DOHH2 (cell line): ENCODE measurements at regions not wholly inside any gene's neighbourhood (a gene's known extent, or its start where the extent isn't known, plus 50 kb on each side); places are given as distances from the start of the nearest gene placed in this dataset.

Experiments used
- H3F3A ChIP-seq: fragments of 200-600 bp; sonication (generic), shearing (Covaris generic); 2 replicates; pipeline ENCODE4 v1.6.0; 2016; ENCODE audit warnings: antibody characterized with exemption, mild to moderate bottlenecking; ENCODE audit not compliant: control insufficient read depth, insufficient read depth
- H3K27ac ChIP-seq: fragments of 200-600 bp; sonication (generic); 2 replicates; pipeline ENCODE4 v1.5.1; 2014; ENCODE audit warnings: low read depth, mild to moderate bottlenecking, low read length, moderate library complexity
- H3K27me3 ChIP-seq: fragments of 200-600 bp; sonication (generic); 2 replicates; pipeline ENCODE4 v1.6.1; 2014; ENCODE audit warnings: mild to moderate bottlenecking, low read length, mixed read lengths; ENCODE audit not compliant: control insufficient read depth
- H3K36me3 ChIP-seq: fragments of 200-600 bp; sonication (generic); 2 replicates; pipeline ENCODE4 v1.6.1; 2014; ENCODE audit warnings: mild to moderate bottlenecking, low read length, moderate library complexity, mixed read lengths; ENCODE audit not compliant: control insufficient read depth
- H3K4me1 ChIP-seq: fragments of 200-600 bp; sonication (generic); 2 replicates; pipeline ENCODE4 v1.6.1; 2014; ENCODE audit warnings: mild to moderate bottlenecking, low read length, mixed read lengths; ENCODE audit not compliant: control insufficient read depth
- H3K4me2 ChIP-seq: fragments of 200-600 bp; sonication (generic); 2 replicates; pipeline ENCODE4 v1.6.0; 2014; ENCODE audit warnings: mild to moderate bottlenecking, low read length, moderate library complexity
- H3K4me3 ChIP-seq: fragments of 200-600 bp; sonication (generic); 2 replicates; pipeline ENCODE4 v1.5.1; 2014; ENCODE audit warnings: mild to moderate bottlenecking, low read length, mixed read lengths
- H3K79me2 ChIP-seq: fragments of 200-600 bp; sonication (generic); 2 replicates; pipeline ENCODE4 v1.6.1; 2014; ENCODE audit warnings: mild to moderate bottlenecking, low read length, mixed read lengths; ENCODE audit not compliant: control insufficient read depth
- H3K9me2 ChIP-seq: fragments of 200-600 bp; sonication (generic); replicated peaks from 2 replicates; pipeline ENCODE4 v1.6.1; 2014; ENCODE audit warnings: mild to moderate bottlenecking, low read length, mixed read lengths; ENCODE audit not compliant: control insufficient read depth
- H3K9me3 ChIP-seq: fragments of 200-600 bp; sonication (generic); 2 replicates; pipeline ENCODE4 v1.6.1; 2014; ENCODE audit warnings: antibody characterized with exemption, low read length, mixed read lengths; ENCODE audit not compliant: control insufficient read depth, insufficient read depth
- H4K20me1 ChIP-seq: fragments of 200-600 bp; sonication (generic); 2 replicates; pipeline ENCODE4 v1.6.0; 2014; ENCODE audit warnings: low read depth, mild to moderate bottlenecking, antibody characterized with exemption, low read length, moderate library complexity; ENCODE audit not compliant: control insufficient read depth, insufficient read depth
- CTCF ChIP-seq: fragments of 200-600 bp; sonication (generic); IDR thresholded peaks from one replicate; pipeline ENCODE4 v1.5.1; 2014; ENCODE audit warnings: antibody characterized with exemption, mild to moderate bottlenecking, low read depth, low read length; ENCODE audit not compliant: poor library complexity, severe bottlenecking
- EZH2phosphoT487 ChIP-seq: fragments of 200-600 bp; sonication (generic); IDR thresholded peaks from 2 replicates; pipeline ENCODE4 v1.6.1; 2017; ENCODE audit warnings: borderline replicate concordance, mild to moderate bottlenecking, antibody characterized with exemption, low read length, moderate library complexity, mixed read lengths

GRCh38 chr3:71991046-71991445, 206.1 kb upstream of the PROK2 start:
- no peaks in the 10 kb centered on the region for H3K36me3 ChIP-seq
- H3K79me2 ChIP-seq = no peaks in the 10 kb centered on the region
- TF ChIP-seq EZH2phosphoT487 (no peak), CTCF (no peak)
- H3K9me3 ChIP-seq = no peaks in the 10 kb centered on the region
- peaks cover 16% of the 10 kb centered on the region for H3K4me1 ChIP-seq
- H4K20me1 ChIP-seq = no peaks in the 10 kb centered on the region
- H3K27me3 ChIP-seq = no peaks in the 10 kb centered on the region
- H3F3A ChIP-seq = no peaks in the 10 kb centered on the region
- no peak overlapping the region for H3K4me2 ChIP-seq
- H3K4me3 ChIP-seq = no peak overlapping the region
- no peak overlapping the region for H3K27ac ChIP-seq
- no peaks in the 10 kb centered on the region for H3K9me2 ChIP-seq

- H3K9me2 ChIP-seq = no peaks in the 10 kb centered on the region
Observed at GRCh38 chr3:71990545-71990944, 205.6 kb upstream of the PROK2 start.

GRCh38 chr3:71989165-71989564, 204.2 kb upstream of the PROK2 start:
- TF ChIP-seq EZH2phosphoT487 = no peak
- no peak for TF ChIP-seq CTCF
- no peaks in the 10 kb centered on the region for H3K27me3 ChIP-seq
- no peaks in the 10 kb centered on the region for H3F3A ChIP-seq
- H4K20me1 ChIP-seq = no peaks in the 10 kb centered on the region
- no peak overlapping the region for H3K27ac ChIP-seq
- no peaks in the 10 kb centered on the region for H3K79me2 ChIP-seq
- no peaks in the 10 kb centered on the region for H3K36me3 ChIP-seq
- H3K4me1 ChIP-seq = peaks cover 31% of the 10 kb centered on the region
- no peak overlapping the region for H3K4me2 ChIP-seq
- no peaks in the 10 kb centered on the region for H3K9me2 ChIP-seq
- no peak overlapping the region for H3K4me3 ChIP-seq
- H3K9me3 ChIP-seq = no peaks in the 10 kb centered on the region

More at GRCh38 chr3:71990545-71990944, 205.6 kb upstream of the PROK2 start:
- Histone ChIP-seq H3K36me3 (no peaks in the 10 kb centered on the region), H4K20me1 (no peaks in the 10 kb centered on the region), H3K27me3 (no peaks in the 10 kb centered on the region), H3K4me2 (no peak overlapping the region), H3K79me2 (no peaks in the 10 kb centered on the region), H3K9me3 (no peaks in the 10 kb centered on the region), H3F3A (no peaks in the 10 kb centered on the region), H3K4me3 (no peak overlapping the region), H3K27ac (no peak overlapping the region), H3K4me1 (peaks cover 18% of the 10 kb centered on the region)
- TF ChIP-seq EZH2phosphoT487 (no peak), CTCF (no peak)

GRCh38 chr3:71987828-71988227, 202.9 kb upstream of the PROK2 start:
- no peaks in the 10 kb centered on the region for H3K36me3 ChIP-seq
- no peak overlapping the region for H3K4me3 ChIP-seq
- H3K9me3 ChIP-seq = no peaks in the 10 kb centered on the region
- no peaks in the 10 kb centered on the region for H4K20me1 ChIP-seq
- H3K4me2 ChIP-seq = no peak overlapping the region
- no peaks in the 10 kb centered on the region for H3K9me2 ChIP-seq
- no peaks in the 10 kb centered on the region for H3F3A ChIP-seq
- no peaks in the 10 kb centered on the region for H3K79me2 ChIP-seq
- H3K4me1 ChIP-seq = peaks cover 33% of the 10 kb centered on the region
- no peak overlapping the region for H3K27ac ChIP-seq
- TF ChIP-seq CTCF = no peak
- no peaks in the 10 kb centered on the region for H3K27me3 ChIP-seq
